GOT3 (cell line): ENCODE measurements at regions not wholly inside any gene's neighbourhood (a gene's known extent, or its start where the extent isn't known, plus 50 kb on each side); places are given as distances from the start of the nearest gene placed in this dataset.

ENCODE experiments used
- DNase-seq: peaks from one replicate; lab custom pipeline; 2025; ENCODE audit warnings: mixed read lengths; lab: John Stamatoyannopoulos, UW

- no peak for DNase-seq
Observed at GRCh38 chr12:4024701-4025100, 151.5 kb upstream of the PARP11 start.

- DNase-seq = no peak
Observed at GRCh38 chr12:4015225-4016091, 142.3 kb upstream of the PARP11 start.

GRCh38 chr12:4014858-4015224 is 141.6 kb upstream of the PARP11 start:
- DNase-seq = no peak

GRCh38 chr12:4014444-4014843 is 141.2 kb upstream of the PARP11 start:
- DNase-seq = no peak

GRCh38 chr12:4012977-4013968 is 140.1 kb upstream of the PARP11 start:
- no peak for DNase-seq

GRCh38 chr12:4012073-4012472 is 138.9 kb upstream of the PARP11 start:
- no peak for DNase-seq

- DNase-seq = no peak
Observed at GRCh38 chr12:4011597-4011996, 138.4 kb upstream of the PARP11 start.

GRCh38 chr12:4009979-4010704 is 136.9 kb upstream of the PARP11 start:
- no peak for DNase-seq

GRCh38 chr12:4006743-4007142 is 133.5 kb upstream of the PARP11 start:
- no peak for DNase-seq

GRCh38 chr12:4005851-4006430 is 132.7 kb upstream of the PARP11 start:
- DNase-seq = no peak

- no peak for DNase-seq
Observed at GRCh38 chr12:4003576-4003975, 130.4 kb upstream of the PARP11 start.

GRCh38 chr12:4002601-4003000 is 129.4 kb upstream of the PARP11 start:
- DNase-seq = no peak

- DNase-seq = no peak
Observed at GRCh38 chr12:4001841-4002240, 128.6 kb upstream of the PARP11 start.

- no peak for DNase-seq
Observed at GRCh38 chr12:4001031-4001430, 127.8 kb upstream of the PARP11 start.

GRCh38 chr12:3999904-4000303 is 126.7 kb upstream of the PARP11 start:
- no peak for DNase-seq

GRCh38 chr12:3998968-3999792 is 126.0 kb upstream of the PARP11 start:
- DNase-seq = no peak

- no peak for DNase-seq
Observed at GRCh38 chr12:3998397-3998796, 125.2 kb upstream of the PARP11 start.

GRCh38 chr12:3996322-3996721 is 123.1 kb upstream of the PARP11 start:
- DNase-seq = no peak

GRCh38 chr12:3995306-3995705 is 122.1 kb upstream of the PARP11 start:
- DNase-seq = no peak

- DNase-seq = no peak
Observed at GRCh38 chr12:3994500-3994899, 121.3 kb upstream of the PARP11 start.

GRCh38 chr12:3992945-3993344 is 119.7 kb upstream of the PARP11 start:
- no peak for DNase-seq
